ENCODE measurements at regions not wholly inside any gene's neighbourhood (a gene's known extent, or its start where the extent isn't known, plus 50 kb on each side); places are given as distances from the start of the nearest gene placed in this dataset.

GRCh38 chr11:100545556-100545955 lies 141.5 kb upstream of the ARHGAP42 start:
- TF ChIP-seq, protein P1, sequence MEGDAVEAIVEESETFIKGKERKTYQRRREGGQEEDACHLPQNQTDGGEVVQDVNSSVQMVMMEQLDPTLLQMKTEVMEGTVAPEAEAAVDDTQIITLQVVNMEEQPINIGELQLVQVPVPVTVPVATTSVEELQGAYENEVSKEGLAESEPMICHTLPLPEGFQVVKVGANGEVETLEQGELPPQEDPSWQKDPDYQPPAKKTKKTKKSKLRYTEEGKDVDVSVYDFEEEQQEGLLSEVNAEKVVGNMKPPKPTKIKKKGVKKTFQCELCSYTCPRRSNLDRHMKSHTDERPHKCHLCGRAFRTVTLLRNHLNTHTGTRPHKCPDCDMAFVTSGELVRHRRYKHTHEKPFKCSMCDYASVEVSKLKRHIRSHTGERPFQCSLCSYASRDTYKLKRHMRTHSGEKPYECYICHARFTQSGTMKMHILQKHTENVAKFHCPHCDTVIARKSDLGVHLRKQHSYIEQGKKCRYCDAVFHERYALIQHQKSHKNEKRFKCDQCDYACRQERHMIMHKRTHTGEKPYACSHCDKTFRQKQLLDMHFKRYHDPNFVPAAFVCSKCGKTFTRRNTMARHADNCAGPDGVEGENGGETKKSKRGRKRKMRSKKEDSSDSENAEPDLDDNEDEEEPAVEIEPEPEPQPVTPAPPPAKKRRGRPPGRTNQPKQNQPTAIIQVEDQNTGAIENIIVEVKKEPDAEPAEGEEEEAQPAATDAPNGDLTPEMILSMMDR (IDR thresholded peaks at IDR 0.05) = no peak
- no peak for TF ChIP-seq POLR2A (IDR thresholded peaks at IDR 0.05)
